Osteoblast (primary cell): ENCODE measurements at regions not wholly inside any gene's neighbourhood (a gene's known extent, or its start where the extent isn't known, plus 50 kb on each side); places are given as distances from the start of the nearest gene placed in this dataset.

Source experiments
- DNase-seq: peaks from one replicate; pipeline ENCODE4 v3.0.0; 2011; ENCODE audit warnings: low spot score, mixed read lengths; ENCODE audit not compliant: insufficient read length; ENCODE audit errors: missing footprints
- H2AFZ ChIP-seq: 2 replicates; pipeline ENCODE4 v1.6.0; 2011; ENCODE audit warnings: mild to moderate bottlenecking, low read length
- H3K27ac ChIP-seq: 2 replicates; pipeline ENCODE4 v1.5.1; 2011; ENCODE audit warnings: mild to moderate bottlenecking, low read depth, low read length, moderate library complexity
- H3K27me3 ChIP-seq: 2 replicates; pipeline ENCODE4 v1.6.0; 2012; ENCODE audit warnings: mild to moderate bottlenecking, control low read depth, inconsistent platforms, low read length, moderate library complexity; ENCODE audit not compliant: insufficient read depth
- H3K36me3 ChIP-seq: 2 replicates; pipeline ENCODE4 v1.5.1; 2011; ENCODE audit warnings: mild to moderate bottlenecking, low read length, control low read depth, moderate library complexity; ENCODE audit not compliant: insufficient read depth
- H3K4me1 ChIP-seq: 2 replicates; pipeline ENCODE4 v1.5.1; 2011; ENCODE audit warnings: mild to moderate bottlenecking, low read length, control low read depth, moderate library complexity; ENCODE audit not compliant: insufficient read depth
- H3K4me2 ChIP-seq: 2 replicates; pipeline ENCODE4 v1.6.0; 2011; ENCODE audit warnings: mild to moderate bottlenecking, low read length; ENCODE audit not compliant: insufficient read depth
- H3K4me3 ChIP-seq: fragments of 200-600 bp; sonication (generic); 3 replicates; pipeline ENCODE4 v1.5.1; 2012; ENCODE audit warnings: mild to moderate bottlenecking, low read length, inconsistent platforms; ENCODE audit not compliant: insufficient read depth
- H3K79me2 ChIP-seq: 2 replicates; pipeline ENCODE4 v1.6.0; 2012; ENCODE audit warnings: mild to moderate bottlenecking, low read length, control low read depth, inconsistent platforms; ENCODE audit not compliant: insufficient read depth
- H3K9me3 ChIP-seq: 2 replicates; pipeline ENCODE4 v1.5.1; 2011; ENCODE audit warnings: low read depth, low read length, control low read depth
- H4K20me1 ChIP-seq: 2 replicates; pipeline ENCODE4 v1.6.0; 2012; ENCODE audit warnings: mild to moderate bottlenecking, low read length, control low read depth; ENCODE audit not compliant: insufficient read depth
- CTCF ChIP-seq: IDR thresholded peaks from 2 replicates; pipeline ENCODE4 v1.5.1; 2011; ENCODE audit warnings: mild to moderate bottlenecking, low read depth, low read length, moderate library complexity; ENCODE audit errors: extremely low read depth

DNA sequence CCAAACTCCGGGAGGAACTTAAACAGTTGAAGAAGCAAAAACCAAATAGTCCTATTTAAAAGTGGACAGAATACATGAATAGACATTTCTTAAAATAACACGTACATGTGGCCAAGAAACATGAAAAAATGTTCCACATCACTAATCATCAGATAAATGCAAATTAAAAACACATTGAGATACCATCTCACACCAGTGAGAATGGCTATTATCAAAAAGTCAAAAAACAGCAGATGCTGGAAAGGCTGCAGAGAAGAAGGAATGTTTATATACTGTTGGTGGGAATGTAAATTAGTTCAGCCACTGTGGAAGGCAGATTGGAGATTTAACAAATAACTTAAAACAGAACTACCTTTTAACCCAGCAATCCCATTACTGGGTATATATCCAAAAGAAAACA lies 283.0 kb upstream of the IZUMO3 start:
- Histone ChIP-seq H3K4me1 (no peaks in the 10 kb centered on the region), H3K4me3 (no peak overlapping the region), H3K79me2 (no peaks in the 10 kb centered on the region), H3K36me3 (no peaks in the 10 kb centered on the region), H2AFZ (no peak overlapping the region), H4K20me1 (no peaks in the 10 kb centered on the region), H3K9me3 (peaks cover 2% of the 10 kb centered on the region), H3K27me3 (no peaks in the 10 kb centered on the region), H3K4me2 (no peak overlapping the region), H3K27ac (no peak overlapping the region)
- no peak for TF ChIP-seq CTCF
- no peak for DNase-seq

GRCh38 chr9:24824607-24825006 lies 278.9 kb upstream of the IZUMO3 start:
- DNase-seq = no peak
- H4K20me1 ChIP-seq = no peaks in the 10 kb centered on the region
- H3K27me3 ChIP-seq = no peaks in the 10 kb centered on the region
- no peak overlapping the region for H3K4me3 ChIP-seq
- no peak overlapping the region for H3K27ac ChIP-seq
- H3K4me2 ChIP-seq = no peak overlapping the region
- H2AFZ ChIP-seq = no peak overlapping the region
- no peak for TF ChIP-seq CTCF
- H3K36me3 ChIP-seq = no peaks in the 10 kb centered on the region
- H3K9me3 ChIP-seq = peaks cover 2% of the 10 kb centered on the region
- H3K4me1 ChIP-seq = no peaks in the 10 kb centered on the region
- no peaks in the 10 kb centered on the region for H3K79me2 ChIP-seq

DNA sequence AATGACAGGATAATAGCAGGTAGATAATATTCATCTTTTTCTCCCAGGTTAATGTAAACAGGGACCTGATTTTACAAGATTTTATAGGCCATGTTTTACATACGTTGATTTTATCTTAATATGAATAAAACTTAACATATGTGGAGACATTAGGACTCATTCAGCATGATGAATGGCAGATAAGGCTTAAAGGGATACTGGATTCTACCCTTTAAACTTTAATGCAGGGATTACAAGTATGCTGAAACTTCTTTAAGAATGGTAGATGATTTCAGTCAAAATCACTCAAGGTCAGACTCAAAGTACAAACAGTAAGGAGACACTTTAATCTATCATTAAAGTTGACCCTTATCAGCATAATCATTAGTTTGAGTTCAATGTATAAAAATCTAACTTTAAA lies 274.5 kb upstream of the IZUMO3 start:
- no peaks in the 10 kb centered on the region for H3K27me3 ChIP-seq
- H3K79me2 ChIP-seq = no peaks in the 10 kb centered on the region
- H3K4me2 ChIP-seq = no peak overlapping the region
- H3K36me3 ChIP-seq = no peaks in the 10 kb centered on the region
- H3K4me1 ChIP-seq = no peaks in the 10 kb centered on the region
- DNase-seq = no peak
- H3K9me3 ChIP-seq = no peaks in the 10 kb centered on the region
- no peak overlapping the region for H3K4me3 ChIP-seq
- H4K20me1 ChIP-seq = no peaks in the 10 kb centered on the region
- no peak overlapping the region for H2AFZ ChIP-seq
- TF ChIP-seq CTCF = no peak
- no peak overlapping the region for H3K27ac ChIP-seq

GRCh38 chr9:24817756-24818155 lies 272.1 kb upstream of the IZUMO3 start:
- H3K79me2 ChIP-seq = no peaks in the 10 kb centered on the region
- no peaks in the 10 kb centered on the region for H4K20me1 ChIP-seq
- H3K4me3 ChIP-seq = no peak overlapping the region
- no peak for TF ChIP-seq CTCF
- peaks cover 2% of the 10 kb centered on the region for H3K9me3 ChIP-seq
- no peak overlapping the region for H3K4me2 ChIP-seq
- H3K36me3 ChIP-seq = no peaks in the 10 kb centered on the region
- H2AFZ ChIP-seq = no peak overlapping the region
- no peaks in the 10 kb centered on the region for H3K4me1 ChIP-seq
- no peaks in the 10 kb centered on the region for H3K27me3 ChIP-seq
- H3K27ac ChIP-seq = no peak overlapping the region
- no peak for DNase-seq
